NB4 (cell line): ENCODE measurements at regions not wholly inside any gene's neighbourhood (a gene's known extent, or its start where the extent isn't known, plus 50 kb on each side); places are given as distances from the start of the nearest gene placed in this dataset.

ENCODE experiments used
- POLR2A ChIP-seq: IDR thresholded peaks from 2 replicates; pipeline ENCODE4 v1.6.1; 2011; ENCODE audit warnings: mild to moderate bottlenecking; ENCODE audit not compliant: insufficient read length; ENCODE audit errors: extremely low read depth
- TF ChIP-seq, protein P1 (sequence below): IDR thresholded peaks from one replicate; pipeline ENCODE4 v1.5.1; 2012; ENCODE audit warnings: low read depth, low read length

DNA sequence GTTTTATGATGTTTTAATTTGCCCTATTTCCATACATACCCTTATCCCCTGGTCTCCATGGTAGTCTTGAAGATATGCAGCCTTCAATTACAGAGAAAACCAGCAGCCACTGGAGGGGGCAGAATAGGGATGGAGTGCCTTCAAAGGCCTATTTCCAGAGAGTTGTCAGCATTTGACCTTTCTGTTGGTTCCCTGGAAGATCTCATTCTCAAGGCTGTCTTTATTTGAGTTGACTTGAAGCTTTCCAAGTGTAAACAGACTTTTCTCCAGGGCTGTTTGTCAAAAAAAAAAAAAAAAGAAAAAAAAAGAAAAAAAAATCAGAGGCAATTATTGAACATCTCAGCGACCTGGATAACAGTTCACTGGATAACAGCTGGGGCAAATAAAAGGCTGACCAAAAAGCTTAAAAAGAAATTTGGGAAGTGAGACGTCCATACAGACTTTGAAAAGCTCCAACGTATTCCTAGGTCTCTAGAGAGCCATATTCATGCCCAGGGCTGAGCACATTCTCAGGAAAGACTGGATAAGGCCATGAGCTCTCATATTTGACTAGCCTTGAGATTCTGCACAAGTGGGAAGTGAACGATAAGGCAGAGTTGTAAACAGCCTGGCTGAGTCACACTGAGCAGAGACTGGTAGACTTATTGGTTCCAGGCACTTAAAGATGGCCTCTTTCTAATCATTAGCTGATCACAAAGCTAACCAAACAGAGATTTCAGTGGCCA is 126.6 kb downstream of the VAPA start:
- TF ChIP-seq, protein P1, sequence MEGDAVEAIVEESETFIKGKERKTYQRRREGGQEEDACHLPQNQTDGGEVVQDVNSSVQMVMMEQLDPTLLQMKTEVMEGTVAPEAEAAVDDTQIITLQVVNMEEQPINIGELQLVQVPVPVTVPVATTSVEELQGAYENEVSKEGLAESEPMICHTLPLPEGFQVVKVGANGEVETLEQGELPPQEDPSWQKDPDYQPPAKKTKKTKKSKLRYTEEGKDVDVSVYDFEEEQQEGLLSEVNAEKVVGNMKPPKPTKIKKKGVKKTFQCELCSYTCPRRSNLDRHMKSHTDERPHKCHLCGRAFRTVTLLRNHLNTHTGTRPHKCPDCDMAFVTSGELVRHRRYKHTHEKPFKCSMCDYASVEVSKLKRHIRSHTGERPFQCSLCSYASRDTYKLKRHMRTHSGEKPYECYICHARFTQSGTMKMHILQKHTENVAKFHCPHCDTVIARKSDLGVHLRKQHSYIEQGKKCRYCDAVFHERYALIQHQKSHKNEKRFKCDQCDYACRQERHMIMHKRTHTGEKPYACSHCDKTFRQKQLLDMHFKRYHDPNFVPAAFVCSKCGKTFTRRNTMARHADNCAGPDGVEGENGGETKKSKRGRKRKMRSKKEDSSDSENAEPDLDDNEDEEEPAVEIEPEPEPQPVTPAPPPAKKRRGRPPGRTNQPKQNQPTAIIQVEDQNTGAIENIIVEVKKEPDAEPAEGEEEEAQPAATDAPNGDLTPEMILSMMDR = no peak
- no peak for TF ChIP-seq POLR2A
